GM23338 (cell line): ENCODE measurements at regions not wholly inside any gene's neighbourhood (a gene's known extent, or its start where the extent isn't known, plus 50 kb on each side); places are given as distances from the start of the nearest gene placed in this dataset.
"Not testable (repeated sequence)": the region's sequence is repeated elsewhere in the genome, so short reads cannot be mapped to it uniquely, and the experiment has no call there.

Source experiments
- ATAC-seq: fragments of 200-7000 bp; cut with Tn5 transposase; 3 replicates; pipeline ENCODE4 v1.9.1; 2020
- DNase-seq: peaks from one replicate; pipeline ENCODE4 v3.0.0-alpha.2; 2015; ENCODE audit warnings: low spot score
- H2AFZ ChIP-seq: fragments of 200-600 bp; sonication (generic); 2 replicates; pipeline ENCODE4 v1.8.0; 2016; ENCODE audit warnings: antibody characterized with exemption, mild to moderate bottlenecking, moderate library complexity
- H3F3A ChIP-seq: fragments of 200-600 bp; sonication (generic); replicated peaks from 2 replicates; pipeline ENCODE4 v1.8.0; 2017; ENCODE audit warnings: antibody characterized with exemption, mixed run types, low read depth
- H3K27ac ChIP-seq: fragments of 200-600 bp; sonication (generic); 2 replicates; pipeline ENCODE4 v1.6.1; 2016; ENCODE audit warnings: low read depth
- H3K27me3 ChIP-seq: fragments of 200-600 bp; sonication (generic); 2 replicates; pipeline ENCODE4 v1.8.0; 2016; ENCODE audit warnings: mild to moderate bottlenecking, mixed run types, moderate library complexity; ENCODE audit not compliant: insufficient read depth
- H3K36me3 ChIP-seq: fragments of 200-600 bp; sonication (generic); 2 replicates; pipeline ENCODE4 v1.8.0; 2016; ENCODE audit warnings: mild to moderate bottlenecking; ENCODE audit not compliant: insufficient read depth
- H3K4me1 ChIP-seq: fragments of 200-600 bp; sonication (generic); 2 replicates; pipeline ENCODE4 v1.8.0; 2016; ENCODE audit warnings: mild to moderate bottlenecking, moderate library complexity; ENCODE audit not compliant: insufficient read depth
- H3K4me2 ChIP-seq: fragments of 200-600 bp; sonication (generic); 2 replicates; pipeline ENCODE4 v1.7.1; 2017; ENCODE audit warnings: mixed run types
- H3K4me3 ChIP-seq: fragments of 200-600 bp; sonication (generic); 2 replicates; pipeline ENCODE4 v1.6.1; 2016; ENCODE audit warnings: mixed run types
- H3K79me2 ChIP-seq: fragments of 200-600 bp; sonication (generic); replicated peaks from 2 replicates; pipeline ENCODE4 v1.8.0; 2017; ENCODE audit warnings: mild to moderate bottlenecking; ENCODE audit not compliant: insufficient read depth
- H3K9me2 ChIP-seq: fragments of 200-600 bp; sonication (generic); 2 replicates; pipeline ENCODE4 v1.8.0; 2017; ENCODE audit not compliant: insufficient read depth
- H4K20me1 ChIP-seq: fragments of 200-600 bp; sonication (generic); replicated peaks from 2 replicates; pipeline ENCODE4 v1.8.0; 2017; ENCODE audit warnings: mild to moderate bottlenecking; ENCODE audit not compliant: insufficient read depth
- H3K27ac Mint-ChIP-seq: 2 replicates; pipeline ENCODE4 v1.8.0; 2020; ENCODE audit warnings: inconsistent platforms, mild to moderate bottlenecking, moderate library complexity, mixed read lengths
- H3K27me3 Mint-ChIP-seq: 3 replicates; pipeline ENCODE4 v1.8.0; 2022; ENCODE audit warnings: low read depth, mild to moderate bottlenecking, moderate library complexity, mixed read lengths, inconsistent platforms; ENCODE audit not compliant: insufficient read depth, poor library complexity
- H3K36me3 Mint-ChIP-seq: 3 replicates; pipeline ENCODE4 v1.8.0; 2021; ENCODE audit warnings: low read depth, mild to moderate bottlenecking, inconsistent platforms, moderate library complexity, mixed read lengths
- H3K4me1 Mint-ChIP-seq: 3 replicates; pipeline ENCODE4 v1.8.0; 2020; ENCODE audit warnings: mild to moderate bottlenecking, inconsistent platforms, mixed read lengths
- H3K4me3 Mint-ChIP-seq: 3 replicates; pipeline ENCODE4 v1.8.0; 2021; ENCODE audit warnings: moderate library complexity, mild to moderate bottlenecking, inconsistent platforms, mixed read lengths
- H3K9me3 Mint-ChIP-seq: 3 replicates; pipeline ENCODE4 v1.8.0; 2020; ENCODE audit warnings: moderate library complexity, mild to moderate bottlenecking, inconsistent platforms, mixed read lengths
- CREB1 ChIP-seq: fragments of 250-450 bp; sonication (Bioruptor Pico); IDR thresholded peaks from 2 replicates; pipeline ENCODE4 v1.5.0; 2020; ENCODE audit warnings: low read depth, mild to moderate bottlenecking, moderate library complexity
- CTCF ChIP-seq, 2 experiments: fragments of 200-600 bp in 1 of 2; sonication (generic) in 1 of 2; conservative IDR thresholded peaks; 2 replicates each; pipeline versions ENCODE4 v1.5.1 to v1.6.1; 2016 to 2017; ENCODE audit warnings: antibody characterized with exemption in 2 of 2, low read depth in 2 of 2, mild to moderate bottlenecking in 2 of 2, moderate library complexity in 1 of 2
- EZH2 ChIP-seq: fragments of 200-600 bp; sonication (generic); IDR thresholded peaks from one replicate; pipeline ENCODE4 v1.8.0; 2017; ENCODE audit warnings: antibody characterized with exemption, mild to moderate bottlenecking, low read depth; ENCODE audit not compliant: unreplicated experiment
- EZH2phosphoT487 ChIP-seq: fragments of 200-600 bp; sonication (generic); IDR thresholded peaks from one replicate; pipeline ENCODE4 v1.8.1; 2018; ENCODE audit warnings: antibody characterized with exemption; ENCODE audit not compliant: unreplicated experiment
- JUNB ChIP-seq: IDR thresholded peaks from one replicate; pipeline ENCODE4 v1.6.1; 2016; ENCODE audit warnings: antibody characterized with exemption; ENCODE audit not compliant: unreplicated experiment
- STAT1 ChIP-seq: IDR thresholded peaks from one replicate; pipeline ENCODE4 v1.6.1; 2016; ENCODE audit warnings: antibody characterized with exemption; ENCODE audit not compliant: unreplicated experiment
- ZNF114 ChIP-seq: fragments of 250-450 bp; sonication (Bioruptor Pico); IDR thresholded peaks from 2 replicates; pipeline ENCODE4 v1.5.0; 2020; ENCODE audit warnings: mild to moderate bottlenecking, moderate library complexity
- ZNF331 ChIP-seq: fragments of 250-450 bp; sonication (Bioruptor Pico); IDR thresholded peaks from 2 replicates; pipeline ENCODE4 v1.5.0; 2020; ENCODE audit warnings: low read depth, mild to moderate bottlenecking, moderate library complexity

- H4K20me1 ChIP-seq, result no peaks in the 10 kb centered on the region
- no peak overlapping the region for H3K4me2 ChIP-seq
- DNase-seq (peak; percentile 67), ATAC-seq (no peak)
- Mint-ChIP-seq H3K27me3 (no peaks in the 10 kb centered on the region), H3K9me3 (peaks cover 49% of the 10 kb centered on the region), H3K27ac (no peak overlapping the region), H3K36me3 (peaks cover 39% of the 10 kb centered on the region), H3K4me1 (no peaks in the 10 kb centered on the region), H3K4me3 (no peak overlapping the region)
- no peak overlapping the region for H3K4me3 ChIP-seq
- no peaks in the 10 kb centered on the region for H3F3A ChIP-seq
- no peak for TF ChIP-seq ZNF114
- peak; percentile 60 to 68 for TF ChIP-seq CTCF (conservative IDR thresholded peaks at IDR 0.05; ENCODE audit: low read depth in 2 of 2)
- H3K4me1 ChIP-seq, result no peaks in the 10 kb centered on the region
- H3K9me2 ChIP-seq, result peaks cover 5% of the 10 kb centered on the region
- H3K36me3 ChIP-seq, result 0 out of 2 replicates have a peak, but pooled peaks cover 6% of the 10 kb centered on the region
- no peaks in the 10 kb centered on the region for H3K79me2 ChIP-seq
- H2AFZ ChIP-seq, result no peak overlapping the region
- H3K27me3 ChIP-seq, result no peaks in the 10 kb centered on the region
- H3K27ac ChIP-seq, result no peak overlapping the region
Measured at GRCh38 chr6:68196645-68197044, 438.4 kb upstream of the ADGRB3 start.

- H3K27ac Mint-ChIP-seq, H3K9me2 ChIP-seq, H3K4me2 ChIP-seq, H3K4me3 Mint-ChIP-seq, H3K79me2 ChIP-seq, ATAC-seq, H3K4me1 Mint-ChIP-seq, H3K27ac ChIP-seq, H3K4me1 ChIP-seq, H3K4me3 ChIP-seq, H3K27me3 Mint-ChIP-seq, H4K20me1 ChIP-seq, H3K27me3 ChIP-seq, H3K36me3 ChIP-seq, DNase-seq, H2AFZ ChIP-seq, H3F3A ChIP-seq: not testable (repeated sequence)
- peaks cover 37% of the 10 kb centered on the region for H3K36me3 Mint-ChIP-seq
- H3K9me3 Mint-ChIP-seq, result peaks cover 49% of the 10 kb centered on the region
Measured at GRCh38 chr6:68195753-68196152, 439.3 kb upstream of the ADGRB3 start.

- ATAC-seq (no peak), DNase-seq (no peak)
- no peak overlapping the region for H3K27ac ChIP-seq
- H3K4me2 ChIP-seq, result no peak overlapping the region
- H3K27me3 Mint-ChIP-seq, result no peaks in the 10 kb centered on the region
- H2AFZ ChIP-seq, result no peak overlapping the region
- H3K36me3 Mint-ChIP-seq, result peaks cover 36% of the 10 kb centered on the region
- H3K9me2 ChIP-seq, result peaks cover 5% of the 10 kb centered on the region
- H3K9me3 Mint-ChIP-seq, result peaks cover 48% of the 10 kb centered on the region
- H3K4me1 ChIP-seq, result no peaks in the 10 kb centered on the region
- no peak overlapping the region for H3K4me3 Mint-ChIP-seq
- H3K27ac Mint-ChIP-seq, result no peak overlapping the region
- H3K36me3 ChIP-seq, result 0 out of 2 replicates have a peak, but pooled peaks cover 6% of the 10 kb centered on the region
- H4K20me1 ChIP-seq, result no peaks in the 10 kb centered on the region
- H3F3A ChIP-seq, result no peaks in the 10 kb centered on the region
- H3K4me1 Mint-ChIP-seq, result no peaks in the 10 kb centered on the region
- H3K79me2 ChIP-seq, result no peaks in the 10 kb centered on the region
- no peaks in the 10 kb centered on the region for H3K27me3 ChIP-seq
- H3K4me3 ChIP-seq, result no peak overlapping the region
- TF ChIP-seq EZH2phosphoT487 (no peak), EZH2 (no peak), CREB1 (CRISPR knock-in tag) (no peak), JUNB (no peak), ZNF331 (CRISPR knock-in tag) (no peak), CTCF (conservative IDR thresholded peaks at IDR 0.05; ENCODE audit: low read depth in 2 of 2) (no peak), STAT1 (no peak), ZNF114 (no peak)
Measured at GRCh38 chr6:68194846-68195478, 440.1 kb upstream of the ADGRB3 start.
